ENCODE measurements at regions not wholly inside any gene's neighbourhood (a gene's known extent, or its start where the extent isn't known, plus 50 kb on each side); places are given as distances from the start of the nearest gene placed in this dataset.
"Not testable (repeated sequence)": the region's sequence is repeated elsewhere in the genome, so short reads cannot be mapped to it uniquely, and the experiment has no call there.

DNA sequence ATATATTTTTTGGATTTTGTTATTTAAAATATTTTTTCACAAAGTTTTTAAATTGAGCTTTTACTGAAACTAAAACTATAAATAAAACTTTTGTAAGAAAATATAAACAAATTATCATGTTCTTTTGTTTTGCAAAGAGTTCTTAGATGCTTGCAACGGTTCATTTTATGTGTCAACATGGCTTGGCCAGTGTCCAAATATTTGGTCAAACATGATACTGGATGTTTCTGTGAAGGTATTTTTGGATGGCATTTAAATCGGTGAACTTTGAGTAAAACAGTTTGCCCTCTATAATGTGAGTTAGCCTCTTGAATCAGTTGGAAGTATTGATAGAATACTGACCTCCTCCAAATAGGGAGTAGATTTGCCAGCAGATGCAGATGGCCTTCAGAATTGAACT is 612.6 kb upstream of the NECTIN3 start:
- DNase-seq (ENCODE audit: low read depth, low spot score), result no peak

GRCh38 chr3:110470310-110470709 is 601.3 kb upstream of the NECTIN3 start:
- DNase-seq (ENCODE audit: low read depth, low spot score), result no peak

DNA sequence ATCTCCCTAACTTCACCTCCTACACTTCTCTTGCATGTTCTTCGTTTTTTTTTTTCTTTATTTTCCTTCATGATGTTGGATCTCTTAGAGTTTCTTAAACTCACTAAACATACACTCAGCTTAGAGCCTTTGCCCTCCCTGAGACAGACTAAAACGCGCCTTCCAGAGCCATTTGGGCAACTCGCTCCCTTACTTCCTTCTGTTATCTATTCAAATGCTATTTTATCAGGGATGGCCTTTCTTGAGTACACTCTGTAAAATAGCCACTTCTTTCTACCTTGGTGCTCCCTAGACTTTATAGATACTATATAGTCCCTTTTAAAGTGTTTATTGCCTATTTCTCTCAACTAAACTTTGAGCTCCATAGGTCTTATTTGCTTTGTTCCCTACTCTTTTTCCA is 598.2 kb upstream of the NECTIN3 start:
- DNase-seq (ENCODE audit: low read depth, low spot score), result no peak

GRCh38 chr3:110474397-110474796 is 597.2 kb upstream of the NECTIN3 start:
- no peak for DNase-seq (ENCODE audit: low read depth, low spot score)

GRCh38 chr3:110478377-110479054 is 593.1 kb upstream of the NECTIN3 start:
- no peak for DNase-seq (ENCODE audit: low read depth, low spot score)

DNA sequence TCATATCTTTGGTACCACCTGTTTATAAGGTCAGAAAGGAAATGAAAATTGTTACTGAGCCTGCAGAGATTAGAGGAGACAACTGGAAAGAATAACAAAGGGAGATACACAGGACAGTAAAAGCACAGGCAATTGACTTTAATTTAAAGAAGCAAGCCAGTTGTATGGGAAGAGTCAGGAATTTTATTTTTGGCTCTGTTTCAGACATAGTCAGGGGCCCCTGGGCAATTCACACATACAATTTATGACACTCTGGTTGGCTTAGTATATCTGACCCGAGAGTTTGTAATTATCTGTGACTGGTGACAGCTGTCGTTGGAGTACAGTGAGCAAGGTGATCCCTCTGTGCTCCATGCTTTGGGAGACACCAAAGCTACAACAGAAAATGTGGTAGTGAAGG is 591.9 kb upstream of the NECTIN3 start:
- DNase-seq (ENCODE audit: low read depth, low spot score), result no peak

- DNase-seq (ENCODE audit: low read depth, low spot score), result no peak
Measured at GRCh38 chr3:110485389-110485788, 586.2 kb upstream of the NECTIN3 start.

DNA sequence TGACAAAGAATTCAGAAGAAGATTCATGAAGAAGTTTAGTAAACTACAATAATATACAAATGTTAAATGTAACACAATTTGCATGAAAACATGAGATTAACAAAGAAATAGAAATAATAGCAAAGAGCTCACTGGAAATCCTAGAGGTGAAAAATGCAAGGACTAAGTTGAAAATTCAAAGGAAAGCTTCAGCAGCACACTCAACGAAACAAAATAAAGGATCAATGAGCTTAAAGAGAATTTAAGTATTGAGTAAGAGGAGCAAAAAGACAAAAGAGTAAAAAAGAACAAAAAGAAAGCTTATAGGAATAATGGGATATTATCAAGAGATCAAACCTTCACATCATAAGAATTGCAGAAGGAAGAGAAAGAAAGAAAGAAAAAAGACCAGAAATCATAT is 583.8 kb upstream of the NECTIN3 start:
- DNase-seq (ENCODE audit: low read depth, low spot score), result no peak

DNA sequence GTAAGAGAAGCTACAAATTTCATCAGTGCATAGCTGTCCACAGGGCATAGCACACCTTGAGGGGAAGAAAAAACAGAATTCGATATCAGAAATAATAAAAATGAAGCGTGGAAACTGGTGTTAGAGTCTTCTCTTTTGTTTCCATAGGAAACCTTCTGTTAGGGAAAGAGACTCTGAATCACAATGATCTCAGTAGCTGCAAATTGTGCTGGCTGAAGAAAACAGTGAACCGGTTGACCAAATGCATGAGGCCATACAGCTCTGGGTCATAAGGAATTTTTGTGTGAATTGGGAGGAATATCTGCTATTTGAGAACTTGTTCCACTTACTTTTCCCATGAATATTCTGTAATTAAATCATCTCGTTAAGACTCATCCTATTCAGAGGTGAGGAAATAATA is 580.2 kb upstream of the NECTIN3 start:
- no peak for DNase-seq (ENCODE audit: low read depth, low spot score)

DNA sequence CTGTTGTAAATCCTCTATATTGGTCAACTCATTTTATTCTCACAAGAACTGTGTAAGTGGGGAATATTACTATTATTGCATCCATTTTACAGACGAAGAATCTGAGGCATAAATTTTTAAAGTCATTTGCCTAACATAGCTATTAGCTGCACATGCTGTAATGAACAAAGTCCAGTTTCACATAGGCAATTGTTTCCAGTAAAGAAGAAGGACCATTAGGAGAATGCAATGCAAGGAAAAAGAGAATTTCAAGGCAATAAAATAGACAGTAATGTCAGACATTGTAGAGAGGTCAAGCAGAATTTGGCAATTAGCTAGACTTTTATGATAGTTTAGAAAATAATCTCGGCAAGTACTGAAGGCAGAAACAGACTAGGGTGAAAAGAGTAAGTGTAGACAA is 578.7 kb upstream of the NECTIN3 start:
- DNase-seq (ENCODE audit: low read depth, low spot score), result no peak

DNA sequence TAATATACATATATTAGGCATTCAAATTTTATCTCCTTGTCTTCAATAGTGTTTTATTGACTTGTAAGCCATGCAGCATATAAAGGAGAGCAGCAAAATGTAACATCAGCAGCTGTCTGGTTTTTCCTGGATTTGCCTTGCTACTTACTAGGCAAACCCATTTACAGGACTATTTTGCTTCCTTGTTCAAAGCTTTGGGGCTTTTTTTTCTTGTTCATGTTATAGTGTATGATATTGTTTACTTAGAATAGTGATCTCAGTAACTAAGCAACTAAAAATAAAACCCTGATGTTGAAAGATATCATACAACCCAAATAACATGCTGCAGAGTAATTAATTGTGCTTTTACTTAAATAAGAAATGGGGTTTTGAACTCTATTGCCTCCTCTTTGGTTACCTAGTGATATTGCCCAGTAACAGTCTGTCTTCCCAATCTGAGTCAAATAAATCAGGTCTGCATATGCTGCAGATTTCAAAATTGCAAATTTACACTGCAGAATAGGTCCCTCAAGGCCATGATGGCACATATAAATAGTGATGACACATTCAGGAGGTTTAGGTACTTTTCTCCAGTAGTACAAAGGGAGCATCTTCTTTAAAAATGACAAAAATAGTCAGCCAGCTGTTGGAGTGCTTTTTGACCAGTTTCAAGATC is 578.1 kb upstream of the NECTIN3 start:
- no peak for DNase-seq (ENCODE audit: low read depth, low spot score)

DNA sequence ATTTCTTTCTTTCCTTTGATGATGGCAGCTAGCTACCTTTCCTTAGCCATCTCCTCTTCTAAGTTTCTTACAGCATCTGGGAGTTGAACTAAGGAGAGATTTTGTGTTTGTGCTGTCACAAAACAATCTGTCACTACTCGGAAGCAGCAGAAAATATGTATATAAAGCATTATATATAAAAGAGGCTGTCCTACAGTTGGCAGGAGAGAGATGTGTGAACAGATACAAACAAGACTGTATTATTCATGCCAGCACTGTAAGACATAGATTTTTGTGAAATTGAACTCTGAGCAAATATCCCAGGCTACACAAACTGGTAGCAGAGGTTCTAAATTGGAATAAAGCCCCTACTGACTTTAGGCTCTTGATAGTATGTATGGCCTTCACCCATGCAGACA is 577.5 kb upstream of the NECTIN3 start:
- no peak for DNase-seq (ENCODE audit: low read depth, low spot score)

DNA sequence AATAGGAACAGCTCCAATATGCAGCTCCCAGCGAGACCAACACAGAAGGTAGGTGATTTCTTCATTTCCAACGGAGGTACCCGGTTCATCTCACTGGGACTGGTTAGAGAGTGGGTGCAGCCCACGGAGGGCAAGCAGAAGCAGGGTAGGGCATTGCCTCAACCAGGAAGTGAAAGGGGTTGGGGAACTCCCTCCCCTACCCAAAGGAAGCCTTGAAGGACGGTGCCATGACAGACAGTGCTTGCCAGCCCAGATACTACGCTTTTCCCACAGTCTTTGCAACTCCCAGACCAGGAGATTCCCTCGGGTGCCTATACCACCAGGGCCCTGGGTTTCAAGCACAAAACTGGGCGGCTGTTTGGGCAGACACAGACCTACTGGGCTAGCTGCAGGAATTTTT is 576.9 kb upstream of the NECTIN3 start:
- no peak for DNase-seq (ENCODE audit: low read depth, low spot score)

- DNase-seq (ENCODE audit: low read depth, low spot score), result no peak
Measured at GRCh38 chr3:110495201-110495927, 576.3 kb upstream of the NECTIN3 start.

DNA sequence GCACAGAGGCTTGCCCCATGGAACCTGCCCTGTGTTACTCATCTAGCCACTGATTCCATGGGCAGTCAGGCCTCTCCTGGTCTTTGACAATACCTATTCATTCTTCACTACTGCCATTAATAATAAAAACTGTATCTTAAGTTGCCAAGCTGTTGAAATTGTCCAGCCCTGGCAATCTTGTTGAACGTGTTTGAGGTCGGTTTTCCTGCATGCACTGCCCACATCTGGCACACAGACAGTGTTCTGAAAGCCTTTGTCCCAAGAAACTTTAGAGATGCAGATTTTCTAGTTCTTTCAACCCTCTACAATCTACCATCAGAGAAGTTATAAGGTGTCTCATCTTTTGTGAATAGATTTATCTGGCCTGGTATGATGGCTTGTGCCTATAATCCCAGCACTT is 567.2 kb upstream of the NECTIN3 start:
- no peak for DNase-seq (ENCODE audit: low read depth, low spot score)

GRCh38 chr3:110504901-110505300 is 566.7 kb upstream of the NECTIN3 start:
- DNase-seq (ENCODE audit: low read depth, low spot score), result no peak

GRCh38 chr3:110506890-110507289 is 564.7 kb upstream of the NECTIN3 start:
- DNase-seq (ENCODE audit: low read depth, low spot score), result no peak

DNA sequence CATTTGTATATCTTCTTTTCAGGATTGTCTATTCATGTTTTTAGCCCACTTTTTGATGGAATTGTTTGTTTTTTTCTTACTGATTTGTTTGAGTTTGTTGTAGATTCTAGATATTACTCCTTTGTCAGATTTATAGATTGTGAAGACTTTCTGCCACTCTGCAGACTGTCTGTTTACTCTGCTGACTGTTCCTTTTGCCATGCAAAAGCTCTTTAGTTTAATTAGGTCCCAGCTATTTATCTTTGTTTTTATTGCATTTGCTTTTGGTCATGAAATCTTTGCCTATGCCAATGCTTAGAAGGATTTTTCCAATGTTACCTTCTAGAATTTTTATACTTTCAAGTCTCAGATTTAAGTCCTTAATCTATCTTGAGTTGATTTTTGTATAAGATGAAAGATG is 564.0 kb upstream of the NECTIN3 start:
- DNase-seq (ENCODE audit: low read depth, low spot score), result not testable (repeated sequence)

DNA sequence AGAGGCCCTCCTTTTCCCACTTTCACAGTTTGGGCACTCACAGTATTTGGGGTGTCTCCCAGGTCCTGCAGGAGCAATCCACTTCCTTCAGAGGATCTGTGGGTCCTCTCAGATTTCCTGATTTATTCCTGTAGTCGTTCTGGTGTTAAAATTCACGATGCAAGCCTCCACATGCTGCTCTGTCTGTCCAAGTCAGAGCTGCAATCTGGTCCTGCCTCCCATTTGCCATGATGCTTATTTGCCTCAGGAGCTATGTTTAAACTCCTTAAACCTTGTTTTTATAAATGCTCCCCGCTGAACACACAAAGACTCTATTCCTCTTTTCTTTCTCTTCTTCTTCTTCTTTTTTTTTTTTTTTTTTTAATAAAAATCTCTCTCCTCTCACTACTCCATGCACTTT is 558.7 kb upstream of the NECTIN3 start:
- no peak for DNase-seq (ENCODE audit: low read depth, low spot score)

DNA sequence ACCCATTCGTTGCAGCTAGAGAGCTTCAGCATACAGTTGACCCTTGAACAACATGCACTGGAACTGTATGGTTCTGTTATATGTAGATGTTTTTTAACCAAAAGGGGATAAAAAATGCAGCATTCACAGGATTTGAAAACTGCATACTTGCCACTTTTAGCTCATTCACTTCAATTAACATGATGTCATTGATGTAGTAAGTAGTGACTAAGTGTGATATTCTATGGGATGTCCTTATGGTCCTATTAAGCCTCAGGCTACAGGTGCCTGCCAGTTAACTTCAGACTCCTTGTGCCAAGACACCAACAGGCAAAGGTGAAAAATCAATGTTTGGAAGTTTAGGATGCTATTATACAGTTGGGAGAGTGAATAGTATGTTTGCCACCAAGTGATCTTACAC is 553.6 kb upstream of the NECTIN3 start:
- DNase-seq (ENCODE audit: low read depth, low spot score), result no peak

GRCh38 chr3:110519071-110519470 is 552.5 kb upstream of the NECTIN3 start:
- DNase-seq (ENCODE audit: low read depth, low spot score), result no peak

DNA sequence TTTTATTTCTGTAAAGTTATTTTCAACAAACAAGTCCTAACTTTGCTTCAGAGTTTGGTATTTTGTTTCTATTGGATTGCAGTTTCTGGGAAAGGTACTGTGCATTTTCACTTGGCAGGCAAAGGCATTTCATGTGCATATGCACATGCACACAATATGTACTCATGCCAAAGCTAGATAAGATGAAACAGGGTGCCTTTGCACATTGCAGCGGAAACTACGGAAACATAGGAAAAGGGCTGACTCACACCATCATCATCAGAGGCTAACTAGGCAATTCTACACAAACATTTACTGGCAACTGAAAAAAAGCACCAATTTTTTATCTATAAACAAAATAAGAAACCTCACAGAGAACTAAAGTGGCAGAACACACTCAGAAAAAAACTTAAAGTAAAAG is 550.6 kb upstream of the NECTIN3 start:
- no peak for DNase-seq (ENCODE audit: low read depth, low spot score)

- not testable (repeated sequence) for DNase-seq (ENCODE audit: low read depth, low spot score)
Measured at GRCh38 chr3:110525558-110526064, 546.0 kb upstream of the NECTIN3 start.

All from activated CD4-positive, CD25-positive, alpha-beta regulatory T cell treated with anti-CD3 and anti-CD28 coated beads, Interleukin-2, amount 50 U/mL, for 16 hours (primary cell).